Endodermal cell (in vitro differentiated cells): ENCODE measurements at regions not wholly inside any gene's neighbourhood (a gene's known extent, or its start where the extent isn't known, plus 50 kb on each side); places are given as distances from the start of the nearest gene placed in this dataset.

ENCODE experiments used
- DNase-seq: peaks from one replicate; pipeline ENCODE4 v3.0.0-alpha.2; 2017
- H3K27ac ChIP-seq: 2 replicates; pipeline ENCODE4 v1.5.1; 2013; ENCODE audit warnings: mild to moderate bottlenecking, low read depth, low read length, moderate library complexity
- H3K27me3 ChIP-seq: 2 replicates; pipeline ENCODE4 v1.6.1; 2013; ENCODE audit warnings: mild to moderate bottlenecking, low read length, moderate library complexity; ENCODE audit not compliant: insufficient read depth, control insufficient read depth, poor library complexity, severe bottlenecking
- H3K36me3 ChIP-seq: 2 replicates; pipeline ENCODE4 v1.7.0; 2013; ENCODE audit warnings: mild to moderate bottlenecking, low read length, moderate library complexity; ENCODE audit not compliant: control insufficient read depth, insufficient read depth
- H3K4me1 ChIP-seq: one replicate; pipeline ENCODE4 v1.7.0; 2013; ENCODE audit warnings: low read length; ENCODE audit not compliant: control insufficient read depth, insufficient read depth
- H3K4me3 ChIP-seq: 2 replicates; pipeline ENCODE4 v1.5.1; 2013; ENCODE audit warnings: mild to moderate bottlenecking, low read length, moderate library complexity
- H3K9ac ChIP-seq: 2 replicates; pipeline ENCODE4 v1.6.1; 2013; ENCODE audit warnings: mild to moderate bottlenecking, low read length, moderate library complexity; ENCODE audit not compliant: poor library complexity, severe bottlenecking; ENCODE audit errors: extremely low read depth
- H3K9me3 ChIP-seq: 2 replicates; pipeline ENCODE4 v1.6.1; 2013; ENCODE audit warnings: mild to moderate bottlenecking, low read length, moderate library complexity; ENCODE audit not compliant: control insufficient read depth
- H3K27ac Mint-ChIP-seq: 2 replicates; pipeline ENCODE4 v1.8.0; 2020; ENCODE audit warnings: mixed read lengths
- H3K27me3 Mint-ChIP-seq: 2 replicates; pipeline ENCODE4 v1.8.0; 2021; ENCODE audit warnings: mild to moderate bottlenecking, mixed read lengths; ENCODE audit not compliant: insufficient read depth
- H3K36me3 Mint-ChIP-seq: 2 replicates; pipeline ENCODE4 v1.8.0; 2020; ENCODE audit warnings: low read depth, mixed read lengths
- H3K4me1 Mint-ChIP-seq: 2 replicates; pipeline ENCODE4 v1.8.0; 2020; ENCODE audit warnings: mixed read lengths
- H3K4me3 Mint-ChIP-seq: 2 replicates; pipeline ENCODE4 v1.8.0; 2020; ENCODE audit warnings: mild to moderate bottlenecking, moderate library complexity, mixed read lengths
- H3K9me3 Mint-ChIP-seq: 2 replicates; pipeline ENCODE4 v1.8.0; 2020; ENCODE audit warnings: mild to moderate bottlenecking, mixed read lengths
- WGBS, 2 experiments: methylation state at CpG; one replicate each; pipeline versions ENCODE4 v1.1.5 to v1.1.7; 2013; ENCODE audit warnings: missing lambda C conversion rate in 2 of 2, mixed read lengths in 1 of 2; ENCODE audit not compliant: insufficient coverage in 1 of 2, insufficient read length in 1 of 2; 5-methylcytosine and 5-hydroxymethylcytosine counted together
- TF ChIP-seq, protein P1 (sequence below): fragments of 200-600 bp; sonication (generic); conservative IDR thresholded peaks from 2 replicates; pipeline ENCODE4 v1.5.0; 2021; ENCODE audit warnings: antibody characterized with exemption, mild to moderate bottlenecking

DNA sequence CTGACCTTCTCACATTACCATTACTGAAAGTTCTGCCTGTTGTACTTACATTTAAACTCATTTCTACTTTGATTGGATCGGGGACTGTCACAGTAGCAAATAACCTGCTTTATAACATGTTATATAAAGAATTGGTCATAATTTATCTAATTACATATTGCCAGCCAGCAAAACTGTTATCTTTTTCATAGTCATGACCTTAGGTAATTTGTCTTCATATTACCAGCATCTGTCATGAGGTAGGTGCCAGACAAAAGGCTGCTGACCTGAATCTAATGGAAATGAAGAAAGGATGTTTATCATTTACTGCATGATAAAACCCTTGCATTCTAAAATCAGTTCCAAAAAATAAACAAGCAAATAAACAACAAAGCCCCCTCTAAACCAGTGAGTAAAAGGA, 89.4 kb upstream of the LRP1B start:
- Histone ChIP-seq H3K4me3 (no peak overlapping the region), H3K27me3 (no peaks in the 10 kb centered on the region), H3K9ac (no peak overlapping the region), H3K9me3 (no peaks in the 10 kb centered on the region), H3K27ac (no peak overlapping the region), H3K36me3 (no peaks in the 10 kb centered on the region), H3K4me1 (no peaks in the 10 kb centered on the region)
- WGBS, 2 experiments, result 71% methylated on average over 1 of the region's 1 CpG; no CpG with 5 or more reads in 1 of the 2 experiments
- Mint-ChIP-seq H3K27me3 (no peaks in the 10 kb centered on the region), H3K27ac (no peak overlapping the region), H3K4me3 (no peak overlapping the region), H3K36me3 (no peaks in the 10 kb centered on the region), H3K9me3 (no peaks in the 10 kb centered on the region), H3K4me1 (peaks cover 8% of the 10 kb centered on the region)
- TF ChIP-seq, protein P1, sequence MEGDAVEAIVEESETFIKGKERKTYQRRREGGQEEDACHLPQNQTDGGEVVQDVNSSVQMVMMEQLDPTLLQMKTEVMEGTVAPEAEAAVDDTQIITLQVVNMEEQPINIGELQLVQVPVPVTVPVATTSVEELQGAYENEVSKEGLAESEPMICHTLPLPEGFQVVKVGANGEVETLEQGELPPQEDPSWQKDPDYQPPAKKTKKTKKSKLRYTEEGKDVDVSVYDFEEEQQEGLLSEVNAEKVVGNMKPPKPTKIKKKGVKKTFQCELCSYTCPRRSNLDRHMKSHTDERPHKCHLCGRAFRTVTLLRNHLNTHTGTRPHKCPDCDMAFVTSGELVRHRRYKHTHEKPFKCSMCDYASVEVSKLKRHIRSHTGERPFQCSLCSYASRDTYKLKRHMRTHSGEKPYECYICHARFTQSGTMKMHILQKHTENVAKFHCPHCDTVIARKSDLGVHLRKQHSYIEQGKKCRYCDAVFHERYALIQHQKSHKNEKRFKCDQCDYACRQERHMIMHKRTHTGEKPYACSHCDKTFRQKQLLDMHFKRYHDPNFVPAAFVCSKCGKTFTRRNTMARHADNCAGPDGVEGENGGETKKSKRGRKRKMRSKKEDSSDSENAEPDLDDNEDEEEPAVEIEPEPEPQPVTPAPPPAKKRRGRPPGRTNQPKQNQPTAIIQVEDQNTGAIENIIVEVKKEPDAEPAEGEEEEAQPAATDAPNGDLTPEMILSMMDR, result no peak
- DNase-seq, result no peak

DNA sequence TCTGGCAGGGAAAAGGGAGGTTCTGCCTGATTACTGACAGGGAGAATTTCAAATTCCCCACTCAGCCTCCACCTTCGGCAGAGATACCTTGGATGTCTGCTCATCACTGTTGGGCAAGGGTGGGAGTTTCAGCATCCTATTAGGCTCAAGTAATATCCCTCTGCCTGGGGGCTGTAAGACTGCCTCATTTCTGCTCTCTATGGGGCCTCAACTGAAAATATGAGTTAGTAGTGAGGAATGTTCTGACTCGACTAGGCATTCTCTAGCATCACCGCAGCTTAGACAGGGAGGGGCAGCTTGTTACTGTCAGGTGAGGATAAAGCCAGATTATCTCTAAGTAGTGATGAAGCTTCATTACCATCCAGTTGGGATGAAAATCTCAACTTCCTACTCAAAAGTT, 87.7 kb upstream of the LRP1B start:
- 83 to 85% methylated on average over 1 to 3 of the region's 3 CpGs for WGBS, 2 experiments
- no peaks in the 10 kb centered on the region for H3K4me1 ChIP-seq
- no peaks in the 10 kb centered on the region for H3K9me3 Mint-ChIP-seq
- H3K27me3 Mint-ChIP-seq, result no peaks in the 10 kb centered on the region
- H3K27ac ChIP-seq, result no peak overlapping the region
- H3K27ac Mint-ChIP-seq, result no peak overlapping the region
- H3K4me1 Mint-ChIP-seq, result peaks cover 8% of the 10 kb centered on the region
- no peak overlapping the region for H3K9ac ChIP-seq
- no peaks in the 10 kb centered on the region for H3K36me3 Mint-ChIP-seq
- H3K27me3 ChIP-seq, result no peaks in the 10 kb centered on the region
- no peak overlapping the region for H3K4me3 ChIP-seq
- no peaks in the 10 kb centered on the region for H3K36me3 ChIP-seq
- H3K4me3 Mint-ChIP-seq, result no peak overlapping the region
- DNase-seq, result no peak
- no peaks in the 10 kb centered on the region for H3K9me3 ChIP-seq
- TF ChIP-seq, protein P1, result no peak

DNA sequence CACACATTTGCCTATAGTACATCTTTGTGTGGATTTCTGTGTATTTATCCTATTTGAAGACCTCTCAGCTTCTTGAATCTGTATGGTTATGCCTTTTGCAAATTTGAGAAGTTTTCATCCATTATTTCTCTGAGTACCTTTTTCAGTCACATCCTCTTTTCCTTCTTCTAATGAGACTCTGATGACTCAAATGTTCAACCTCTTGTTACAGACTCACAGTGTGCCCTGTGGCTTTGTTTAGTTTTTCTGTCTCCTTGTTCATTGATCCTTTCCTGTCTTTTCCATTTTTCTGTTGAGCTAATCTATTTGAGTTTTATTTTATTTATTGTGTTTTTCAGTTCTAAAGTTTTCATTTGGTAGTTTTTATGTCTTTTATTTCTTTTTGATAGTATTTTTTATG, 87.0 kb upstream of the LRP1B start:
- Histone ChIP-seq H3K4me3 (no peak overlapping the region), H3K27ac (no peak overlapping the region), H3K36me3 (no peaks in the 10 kb centered on the region), H3K4me1 (no peaks in the 10 kb centered on the region), H3K27me3 (no peaks in the 10 kb centered on the region), H3K9me3 (no peaks in the 10 kb centered on the region), H3K9ac (no peak overlapping the region)
- no peak for DNase-seq
- Mint-ChIP-seq H3K4me3 (no peak overlapping the region), H3K27me3 (no peaks in the 10 kb centered on the region), H3K36me3 (no peaks in the 10 kb centered on the region), H3K4me1 (peaks cover 8% of the 10 kb centered on the region), H3K27ac (no peak overlapping the region), H3K9me3 (no peaks in the 10 kb centered on the region)
- TF ChIP-seq, protein P1, result no peak
